HG02981 (cell line): ENCODE measurements at regions not wholly inside any gene's neighbourhood (a gene's known extent, or its start where the extent isn't known, plus 50 kb on each side); places are given as distances from the start of the nearest gene placed in this dataset.

Experiments
- ATAC-seq: cut with Tn5 transposase; IDR thresholded peaks from one replicate; pipeline ENCODE4 v1.9.1; 2021; ENCODE audit warnings: mild to moderate bottlenecking, moderate library complexity; ENCODE audit not compliant: unreplicated experiment

DNA sequence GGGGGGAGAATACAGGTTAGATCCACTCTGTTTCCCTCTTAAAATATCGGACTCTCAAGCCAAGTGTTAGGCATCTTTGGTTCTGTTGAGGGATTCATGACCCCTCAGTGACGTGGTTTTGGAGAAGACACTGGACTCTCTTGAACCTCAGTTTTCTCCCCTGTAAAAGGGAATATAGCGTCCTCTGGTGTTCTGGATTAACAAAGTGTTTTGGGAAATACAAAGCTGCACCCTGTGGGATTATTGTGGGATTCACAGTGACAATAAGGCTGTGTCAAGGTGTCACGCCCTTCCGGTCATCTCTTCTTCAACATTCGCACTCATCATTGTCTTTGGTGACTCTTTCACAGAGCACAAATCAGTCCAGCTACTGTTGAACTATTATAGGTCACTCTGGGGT, 139.0 kb downstream of the IRX1 start:
- no peak for ATAC-seq

DNA sequence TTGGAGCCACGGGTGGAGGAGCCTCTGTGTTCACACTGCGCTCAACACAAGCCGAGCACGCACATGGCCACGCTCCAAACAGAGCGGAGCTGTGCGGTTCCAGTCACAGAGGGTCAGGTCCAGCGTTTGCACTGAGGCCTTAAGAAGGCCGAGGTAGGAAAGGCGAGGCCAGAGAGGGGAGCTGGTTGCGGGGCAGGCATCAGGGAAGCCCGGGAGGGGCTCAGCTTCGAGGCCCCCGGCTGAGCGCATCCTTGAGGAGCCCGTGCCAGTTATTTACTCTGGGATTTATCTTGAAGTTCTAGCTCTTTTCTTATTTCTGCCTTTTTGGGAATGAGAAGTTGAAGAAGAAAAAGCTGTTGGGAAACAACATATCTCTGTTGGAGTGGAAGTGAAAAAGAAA, 140.8 kb downstream of the IRX1 start:
- no peak for ATAC-seq

DNA sequence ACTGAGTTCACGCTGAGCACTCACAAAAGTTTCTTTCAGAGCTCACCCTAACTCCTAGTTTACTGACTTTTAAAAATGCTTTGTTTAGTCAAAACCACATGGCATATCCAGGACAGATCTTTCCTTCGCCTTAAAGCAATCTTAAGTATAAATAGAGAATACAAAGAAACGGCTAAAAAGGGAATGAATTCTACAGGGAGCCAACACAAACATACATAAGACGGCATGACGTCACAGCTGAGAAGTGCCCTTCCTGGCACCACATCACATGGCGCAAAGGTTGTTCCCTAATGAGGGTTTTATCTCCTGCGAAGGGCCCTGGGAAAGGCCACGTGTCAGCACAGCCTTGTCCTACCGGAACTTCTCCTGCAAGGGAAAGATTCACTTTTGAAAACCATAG, 141.3 kb downstream of the IRX1 start:
- ATAC-seq = no peak

DNA sequence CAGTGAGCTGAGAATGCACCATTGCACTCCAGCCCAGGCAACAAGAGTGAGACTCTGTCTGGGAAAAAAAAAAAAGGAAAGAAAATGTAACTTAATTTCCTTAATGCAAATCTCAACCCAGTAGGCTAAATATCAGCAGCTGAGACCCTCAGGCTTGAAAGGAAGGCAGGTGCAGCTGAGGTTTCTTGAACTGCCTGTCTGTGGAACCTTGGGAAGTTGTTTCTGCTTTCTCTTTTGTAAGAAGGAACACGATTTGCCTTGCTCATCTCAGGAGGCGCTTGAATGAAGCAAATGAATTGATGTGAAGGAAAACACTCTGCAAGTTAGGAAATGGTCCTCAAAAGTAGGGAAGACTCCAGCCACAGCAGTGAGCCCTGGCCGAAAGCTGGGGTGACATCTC, 143.3 kb downstream of the IRX1 start:
- ATAC-seq = no peak

DNA sequence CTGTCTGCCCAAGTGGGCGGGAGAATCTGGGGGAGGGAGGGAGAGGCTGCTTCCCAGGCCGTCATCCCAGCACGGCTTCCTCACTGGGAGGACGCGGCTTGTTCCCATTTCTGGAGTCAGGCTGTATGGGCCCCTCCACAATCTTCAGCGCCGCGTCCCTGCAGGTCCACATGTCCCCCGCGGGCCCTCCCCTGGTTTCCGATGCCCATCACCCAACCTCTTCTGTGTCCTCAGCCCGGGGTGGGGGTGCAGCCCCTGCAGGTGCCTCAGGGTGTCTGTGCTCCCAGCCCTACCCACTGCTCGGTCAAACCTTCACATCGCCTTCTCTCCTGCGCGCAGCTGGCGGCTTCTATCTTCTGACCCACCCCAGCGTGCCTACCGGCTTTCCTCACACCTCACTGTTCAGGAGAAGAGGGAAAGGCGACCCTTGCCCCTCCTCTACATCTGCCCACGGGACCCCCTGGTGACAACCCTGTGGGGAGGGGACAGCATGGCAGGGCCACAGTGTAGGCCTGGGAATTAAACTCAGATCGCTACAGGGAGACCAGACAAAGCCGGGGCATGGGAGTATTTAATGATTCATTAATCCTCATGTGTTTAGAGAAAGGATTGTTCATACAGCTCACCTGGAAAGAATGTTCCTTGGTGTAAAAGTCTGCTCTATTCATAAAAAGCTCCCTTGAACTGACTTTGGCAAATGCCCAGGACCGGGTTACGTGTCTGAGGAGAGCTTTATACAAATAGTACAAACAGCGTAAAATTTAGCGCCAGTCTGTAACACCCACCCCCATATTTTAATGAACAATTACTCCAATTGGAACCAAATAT, 145.1 kb downstream of the IRX1 start:
- ATAC-seq = no peak

DNA sequence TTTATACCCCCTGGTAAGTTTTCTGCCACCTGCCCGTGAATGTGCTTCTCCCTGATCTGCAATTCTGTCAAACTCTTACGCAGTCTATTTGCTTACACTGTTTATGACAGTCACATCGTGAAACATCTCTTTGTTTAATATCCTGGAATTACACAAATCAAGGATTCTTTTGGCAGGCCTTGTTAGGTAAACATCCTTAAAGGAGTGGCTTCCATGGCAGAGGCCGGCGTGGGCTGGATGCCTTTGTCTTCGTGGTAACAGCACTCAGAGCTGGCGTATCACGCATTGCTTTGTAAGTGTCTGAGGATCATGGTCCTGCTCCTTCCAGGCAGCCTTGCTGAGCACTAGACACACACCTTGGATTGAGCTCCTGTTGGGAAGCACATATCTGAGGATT, 145.7 kb downstream of the IRX1 start:
- ATAC-seq = no peak

DNA sequence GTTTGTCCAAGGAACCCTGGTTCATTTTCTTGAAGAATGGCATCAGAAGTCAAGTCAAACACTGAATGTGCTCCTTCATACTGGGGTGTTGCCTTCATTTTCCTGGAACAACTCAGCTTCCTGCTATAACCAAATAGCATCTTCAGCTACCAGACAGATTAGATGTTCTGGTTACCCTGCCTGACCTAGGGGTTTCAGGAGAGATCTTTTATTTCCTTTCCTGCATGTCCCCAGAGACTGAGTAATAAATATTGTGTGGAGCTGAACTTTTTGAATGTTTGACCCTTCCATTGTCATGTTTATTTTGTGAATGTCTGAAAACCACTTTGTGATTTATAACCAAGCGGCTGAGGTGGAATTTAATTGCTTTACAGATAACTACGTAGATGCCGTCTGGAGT, 147.1 kb downstream of the IRX1 start:
- ATAC-seq = no peak

DNA sequence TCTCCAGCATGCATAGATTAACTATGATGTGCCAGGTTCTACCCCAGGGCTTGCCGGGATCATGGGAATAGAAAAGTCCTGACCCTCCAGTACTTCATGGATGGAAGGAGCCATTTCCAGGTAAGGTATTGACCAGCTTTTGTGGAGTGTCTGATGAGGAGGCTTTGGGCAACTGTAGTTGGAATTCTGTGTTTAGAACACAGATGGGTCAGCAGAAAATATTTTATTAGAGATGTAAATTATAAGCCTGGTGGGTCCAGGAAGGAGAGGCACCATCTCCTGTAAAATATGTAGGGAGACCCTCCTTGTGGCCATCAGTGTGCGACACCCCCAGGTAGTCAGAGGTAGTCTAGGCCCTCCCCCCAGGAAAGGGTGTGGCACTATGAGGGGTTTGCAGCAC, 156.2 kb downstream of the IRX1 start:
- ATAC-seq = no peak

DNA sequence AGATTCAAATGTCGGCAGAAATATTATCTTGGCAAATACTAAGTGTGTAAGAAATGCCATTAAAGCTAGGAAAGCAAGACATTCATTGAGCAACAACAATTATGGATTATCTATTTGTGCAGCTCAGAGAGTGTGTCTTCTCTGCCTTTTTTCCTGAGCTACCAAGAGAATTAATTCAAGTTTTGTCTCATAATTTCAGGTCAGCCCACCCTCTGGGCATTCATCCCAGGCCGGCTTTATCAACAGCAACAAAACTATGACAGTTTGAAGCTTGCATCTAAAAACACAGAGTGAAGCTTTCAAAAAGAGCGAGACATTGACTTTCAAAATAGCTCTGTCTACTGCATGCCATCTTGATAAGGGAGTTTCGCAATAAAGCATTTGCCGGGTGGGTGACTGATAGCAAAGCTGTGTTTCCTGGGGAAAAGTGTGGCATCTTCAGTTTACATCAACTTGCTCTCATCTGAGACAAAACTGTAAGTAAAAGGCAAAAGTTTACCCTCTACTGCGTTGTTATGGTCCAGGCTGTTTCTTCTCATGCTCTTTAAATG, 182.4 kb downstream of the IRX1 start:
- ATAC-seq = no peak

DNA sequence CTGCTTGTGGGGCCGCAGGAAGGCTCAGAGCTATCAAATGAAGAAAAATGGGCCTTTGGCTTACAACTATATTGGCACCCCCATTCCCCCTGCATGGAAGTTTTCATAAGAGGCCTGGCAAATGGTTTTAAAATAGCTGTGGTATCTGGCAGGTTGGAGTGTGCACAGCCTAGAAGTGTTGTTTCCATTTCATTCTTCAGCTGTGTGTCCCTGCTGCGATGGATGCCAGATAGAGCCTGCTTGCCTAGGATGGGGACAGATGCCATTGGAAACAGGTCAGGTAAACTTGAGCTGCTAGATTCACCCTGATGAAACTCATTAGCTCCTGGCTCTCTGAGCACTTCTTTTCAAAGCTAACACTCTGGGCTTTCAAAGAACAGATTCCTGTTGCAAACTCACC, 183.3 kb downstream of the IRX1 start:
- ATAC-seq = no peak

DNA sequence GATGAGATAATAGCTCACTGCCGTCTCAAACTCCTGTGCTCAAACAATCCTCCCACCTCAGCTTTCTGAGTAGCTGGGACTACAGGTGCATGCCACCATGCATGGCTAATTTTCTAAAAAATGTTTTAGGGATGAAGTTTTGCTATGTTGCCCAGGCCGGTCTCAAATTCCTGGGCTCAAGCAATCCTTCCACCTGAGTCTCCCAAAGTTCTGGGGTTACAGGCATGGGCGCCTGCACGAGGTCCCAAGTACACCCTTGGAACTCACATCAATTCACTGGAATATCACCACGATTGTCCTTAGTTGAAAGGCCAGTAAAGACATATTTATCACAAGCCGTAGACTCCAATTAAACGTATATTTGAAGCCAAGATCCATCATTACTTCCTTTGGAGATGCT, 184.6 kb downstream of the IRX1 start:
- ATAC-seq = no peak

DNA sequence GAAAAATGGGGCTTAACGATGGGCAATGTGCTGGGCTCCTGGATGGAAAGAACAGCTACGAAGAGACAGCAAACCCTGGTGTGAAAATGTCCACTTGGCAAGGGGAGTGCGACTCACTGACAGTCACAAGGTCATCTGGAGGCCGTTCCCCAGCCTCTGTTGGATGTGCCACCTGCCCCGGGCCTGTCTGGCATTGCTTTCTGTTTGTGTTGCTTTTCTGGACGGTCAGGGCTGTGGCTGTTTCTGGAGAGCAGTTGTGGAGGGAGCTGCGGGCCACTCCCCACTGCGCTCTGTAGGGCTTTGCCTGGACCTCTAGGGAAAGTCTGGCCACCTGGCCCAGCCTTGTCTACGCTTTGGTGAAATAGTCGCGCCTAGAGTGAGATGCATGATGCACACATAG, 185.3 kb downstream of the IRX1 start:
- no peak for ATAC-seq

DNA sequence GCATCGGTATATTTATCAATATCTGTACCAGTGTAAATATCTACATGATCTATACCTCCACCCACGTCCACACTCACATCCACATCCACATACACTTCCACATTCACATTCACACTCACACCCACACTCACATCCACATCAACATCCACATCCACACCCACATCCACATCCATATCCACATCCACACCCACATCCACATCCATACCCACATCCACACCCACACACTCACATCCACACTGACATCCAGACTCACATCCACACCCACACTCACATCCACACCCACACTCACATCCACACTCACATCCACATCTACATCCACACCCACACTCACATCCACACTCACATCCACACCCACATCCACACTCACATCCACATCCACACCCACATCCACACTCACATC, 189.2 kb downstream of the IRX1 start:
- ATAC-seq = no peak

DNA sequence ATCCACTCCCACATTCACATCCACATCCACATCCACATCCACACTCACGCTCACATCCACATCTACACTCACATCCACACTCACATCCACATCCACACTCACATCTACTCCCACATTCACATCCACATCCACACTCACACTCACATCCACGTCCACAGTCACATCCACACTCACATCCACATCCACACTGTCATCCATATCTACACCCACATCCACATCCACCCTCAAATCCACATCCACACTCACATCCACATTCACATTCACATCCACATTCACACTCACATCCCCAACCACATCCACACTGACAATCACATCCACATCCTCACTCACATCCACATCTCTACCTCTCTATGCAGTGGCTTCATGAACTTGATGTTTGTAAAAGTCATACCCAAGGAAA, 190.5 kb downstream of the IRX1 start:
- no peak for ATAC-seq

DNA sequence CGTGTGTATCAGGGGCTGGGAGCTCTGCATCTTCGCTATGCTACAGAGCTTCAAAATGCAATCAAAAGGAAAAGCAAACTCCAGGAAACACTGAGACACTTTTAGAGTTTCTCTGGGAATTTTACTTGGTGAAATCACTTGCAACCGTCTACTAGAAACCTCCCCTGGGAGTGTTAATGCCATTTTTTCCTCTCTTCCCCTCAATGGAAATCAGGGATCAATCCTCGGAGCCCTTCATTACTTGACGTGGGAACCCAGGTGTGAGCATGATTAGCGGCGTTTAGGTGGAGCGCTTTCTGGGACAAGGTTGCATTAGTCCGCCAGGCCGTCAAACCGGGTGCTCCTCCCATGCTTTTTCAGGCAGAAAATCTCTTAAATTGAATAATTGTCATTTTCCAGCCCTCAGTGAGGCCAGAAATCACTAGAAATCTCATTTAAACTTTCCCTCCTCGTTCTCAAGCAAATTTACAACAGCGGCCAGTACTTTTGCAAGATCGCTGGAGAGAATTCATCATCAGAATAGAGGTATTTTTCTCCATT, 191.3 kb downstream of the IRX1 start:
- ATAC-seq = no peak

DNA sequence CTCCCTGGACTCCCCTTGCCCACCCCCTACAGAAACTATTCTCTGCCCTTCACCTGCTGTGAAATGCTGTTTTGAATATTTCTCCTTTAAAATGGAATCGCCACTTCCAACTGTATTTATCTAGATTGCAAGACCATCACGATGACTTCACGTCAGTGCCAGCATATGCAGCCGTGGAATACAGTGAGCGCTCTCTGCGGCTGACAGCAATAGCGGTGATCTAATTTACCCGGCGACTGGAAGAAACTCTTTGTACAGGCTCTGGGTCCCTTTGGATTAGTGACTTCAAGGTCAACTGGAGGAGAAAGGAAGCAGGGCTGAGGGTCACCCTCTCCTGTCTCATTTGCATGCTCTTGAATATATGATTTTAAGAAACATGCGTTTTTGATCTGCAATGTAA, 192.0 kb downstream of the IRX1 start:
- ATAC-seq = no peak

DNA sequence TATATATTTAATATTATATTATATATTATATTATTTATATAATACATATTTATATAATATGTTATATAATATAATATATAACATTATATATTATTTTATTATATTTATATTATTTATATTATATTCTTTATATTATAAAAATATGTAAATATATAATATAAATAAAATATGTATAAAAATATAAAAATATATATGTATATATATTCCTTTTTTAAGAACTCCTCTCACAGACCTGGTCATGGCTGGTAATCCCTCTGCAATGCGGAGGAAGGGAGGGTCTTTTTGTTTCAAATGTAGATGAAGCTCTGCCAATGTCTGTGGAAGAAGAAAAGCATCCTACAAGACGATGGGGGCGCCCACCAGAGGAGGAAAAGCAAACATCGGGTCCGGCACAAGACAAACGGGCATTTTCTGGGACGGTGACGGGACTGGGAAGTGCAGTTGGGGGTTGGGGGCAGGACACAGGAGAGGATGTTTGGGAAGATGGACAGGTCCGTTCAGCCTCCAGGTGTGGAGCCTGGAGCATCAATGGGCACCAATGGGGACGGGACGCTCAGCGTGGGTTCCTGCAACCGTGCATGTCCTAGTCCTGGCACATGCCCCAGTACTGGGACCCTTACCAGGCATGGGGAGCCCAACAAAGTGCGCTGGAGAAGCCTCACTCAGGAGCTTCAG, 194.0 kb downstream of the IRX1 start:
- no peak for ATAC-seq

DNA sequence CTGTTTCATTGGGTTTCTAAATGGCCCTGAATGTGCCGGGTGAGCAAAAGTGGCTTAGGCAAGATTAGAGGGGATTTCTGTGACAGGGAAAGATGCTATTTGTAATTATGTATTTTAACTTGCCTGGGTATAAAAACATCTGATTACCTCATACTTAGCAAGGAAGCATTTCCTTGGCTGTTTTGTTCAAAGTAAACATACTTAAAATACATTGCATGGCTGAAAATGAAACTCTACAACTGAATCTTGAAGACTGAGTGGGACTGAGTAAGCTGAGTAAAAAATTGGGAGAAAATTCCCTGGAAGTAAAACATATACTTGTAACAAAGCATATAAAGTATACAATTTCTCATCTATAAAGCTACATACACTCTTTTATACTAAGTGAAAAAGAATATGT, 197.5 kb downstream of the IRX1 start:
- no peak for ATAC-seq

DNA sequence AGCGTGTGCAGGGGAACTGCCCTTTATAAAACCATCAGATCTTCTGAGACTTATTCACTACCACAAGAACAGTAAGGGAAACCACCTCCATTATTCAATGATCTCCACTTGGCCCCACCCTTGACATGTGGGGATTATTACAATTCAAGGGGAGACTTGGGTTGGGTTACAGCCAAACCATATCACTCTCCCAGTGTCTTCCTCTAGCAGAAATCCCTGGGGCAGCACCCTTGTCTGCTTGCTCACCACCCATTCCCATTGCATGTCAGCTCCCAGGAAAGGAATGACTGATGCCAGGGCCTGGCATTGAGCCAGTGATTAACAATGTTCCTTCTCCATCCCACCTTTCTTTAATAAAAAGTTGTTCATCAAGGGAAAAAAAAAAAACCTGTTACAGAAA, 199.0 kb downstream of the IRX1 start:
- ATAC-seq = no peak

DNA sequence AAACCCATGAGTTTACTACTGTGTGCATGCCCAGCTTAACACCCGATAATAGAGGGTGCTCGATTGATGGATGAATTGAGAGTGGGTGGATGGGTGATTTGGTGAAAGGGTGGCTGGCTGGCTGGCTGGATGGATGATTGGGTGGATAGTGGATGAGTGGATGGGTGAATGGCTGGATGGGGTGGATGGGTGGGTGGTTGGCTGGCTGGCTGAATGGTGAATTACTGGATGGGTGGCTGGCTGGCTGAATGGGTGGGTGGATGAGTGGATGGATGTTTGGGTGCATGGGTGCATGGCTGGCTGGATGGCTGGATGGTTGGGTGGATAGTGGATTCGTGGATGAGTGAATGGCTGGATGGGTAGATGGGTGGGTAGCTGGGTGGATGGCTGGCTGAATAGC, 201.1 kb downstream of the IRX1 start:
- ATAC-seq = no peak

DNA sequence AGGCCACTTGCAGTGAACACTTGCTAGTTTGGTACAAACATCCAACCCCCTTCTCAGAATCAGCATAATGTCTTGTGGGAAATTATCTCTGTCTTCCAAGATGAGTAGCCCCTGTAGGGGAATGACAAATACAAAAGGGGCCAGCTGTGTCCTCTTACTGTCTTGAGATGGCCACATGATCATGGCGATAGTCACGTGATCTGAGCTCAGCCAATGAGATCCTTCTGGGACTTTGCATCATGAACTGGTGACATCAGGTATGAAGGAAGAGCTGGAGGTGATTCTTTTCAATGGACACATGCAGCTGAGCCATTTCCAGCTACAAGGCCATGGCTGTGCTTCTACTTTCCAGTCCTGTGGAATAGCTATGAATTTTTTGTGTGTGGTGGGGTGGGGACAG, 206.3 kb downstream of the IRX1 start:
- no peak for ATAC-seq

DNA sequence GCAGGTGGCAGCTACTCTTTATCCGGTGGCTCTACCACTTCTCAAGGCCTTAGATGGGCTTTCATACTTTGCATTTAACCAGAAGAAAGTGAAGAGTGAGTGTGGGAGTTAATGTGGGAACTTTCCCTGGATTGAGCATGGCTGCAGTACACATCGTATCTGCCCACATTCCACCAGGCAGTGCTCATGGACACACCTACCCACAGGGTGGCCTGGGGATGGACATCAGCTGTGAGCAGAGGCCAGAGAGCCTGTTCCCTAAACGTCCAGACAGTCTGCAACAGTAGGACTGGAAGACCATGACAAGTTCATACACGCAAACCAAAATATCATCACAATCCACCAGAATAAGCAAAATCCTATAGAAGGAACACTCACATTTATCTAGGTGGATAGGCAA, 213.8 kb downstream of the IRX1 start:
- no peak for ATAC-seq
